ENCODE measurements at regions not wholly inside any gene's neighbourhood (a gene's known extent, or its start where the extent isn't known, plus 50 kb on each side); places are given as distances from the start of the nearest gene placed in this dataset.

GRCh38 chr1:34331020-34331926 lies 154.6 kb downstream of the C1orf94 start:
- FAIRE-seq = no peak

GRCh38 chr1:34332996-34333395 lies 156.3 kb downstream of the C1orf94 start:
- FAIRE-seq = no peak

GRCh38 chr1:34338871-34339270 lies 162.2 kb downstream of the C1orf94 start:
- FAIRE-seq = no peak

GRCh38 chr1:34341896-34342295 lies 165.2 kb downstream of the C1orf94 start:
- FAIRE-seq = no peak

DNA sequence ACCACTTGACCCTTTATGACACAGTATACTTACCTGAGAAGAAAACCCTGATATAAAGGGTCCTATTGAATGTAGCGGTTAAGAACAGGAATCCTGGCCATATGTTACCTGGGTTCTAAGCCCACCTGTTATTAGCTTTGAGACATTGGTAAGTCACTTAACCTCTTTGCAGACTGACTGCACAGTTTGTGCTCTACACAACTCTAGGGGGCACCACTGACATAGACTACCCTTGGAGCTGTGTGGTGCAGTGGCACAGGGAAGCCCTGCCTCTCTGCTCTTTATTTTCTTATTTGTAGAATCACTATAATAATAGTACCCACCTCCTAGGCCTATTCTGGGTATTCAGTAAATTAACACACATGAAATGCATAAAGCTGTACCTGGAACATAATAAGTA lies 165.6 kb downstream of the C1orf94 start:
- no peak for FAIRE-seq

- no peak for FAIRE-seq
Measured at GRCh38 chr1:34346128-34346527, 169.4 kb downstream of the C1orf94 start.

DNA sequence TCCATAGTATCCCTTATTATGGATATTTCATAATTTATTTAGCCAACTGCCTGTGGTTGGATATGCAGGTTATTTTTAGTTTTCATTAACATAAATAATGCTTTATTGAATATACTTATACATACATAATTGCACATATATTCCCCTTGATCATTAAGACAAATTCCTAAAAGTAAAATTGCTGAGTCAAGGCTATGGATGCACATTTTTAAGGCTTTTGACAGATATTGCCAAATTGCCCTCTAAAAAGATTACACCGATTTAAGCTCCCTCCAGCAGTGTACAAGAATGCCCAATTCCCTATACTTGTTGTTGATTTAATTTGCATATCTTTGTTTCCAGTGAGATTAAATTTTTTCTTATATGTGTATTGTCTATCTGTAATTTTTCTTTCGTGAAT lies 176.7 kb downstream of the C1orf94 start:
- FAIRE-seq = no peak

DNA sequence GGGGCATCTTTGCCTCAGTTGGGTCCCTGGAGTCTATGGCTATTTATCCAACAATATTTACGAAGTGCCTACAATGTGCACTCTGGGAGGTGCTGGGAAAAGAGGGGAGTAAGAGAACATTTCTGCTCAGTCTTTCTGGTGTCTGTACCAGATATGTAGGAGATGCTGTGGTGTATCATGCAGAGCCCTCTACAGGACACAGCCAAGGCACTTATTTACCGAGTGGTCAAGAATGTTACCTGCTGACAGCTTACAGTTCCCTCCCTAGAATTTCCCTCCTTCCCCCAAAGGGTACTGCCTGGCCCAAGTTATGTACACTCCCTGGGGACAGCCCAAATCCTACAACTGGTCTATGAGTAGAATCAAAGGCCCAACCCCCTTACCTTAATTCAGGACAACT lies 177.7 kb downstream of the C1orf94 start:
- FAIRE-seq = no peak

DNA sequence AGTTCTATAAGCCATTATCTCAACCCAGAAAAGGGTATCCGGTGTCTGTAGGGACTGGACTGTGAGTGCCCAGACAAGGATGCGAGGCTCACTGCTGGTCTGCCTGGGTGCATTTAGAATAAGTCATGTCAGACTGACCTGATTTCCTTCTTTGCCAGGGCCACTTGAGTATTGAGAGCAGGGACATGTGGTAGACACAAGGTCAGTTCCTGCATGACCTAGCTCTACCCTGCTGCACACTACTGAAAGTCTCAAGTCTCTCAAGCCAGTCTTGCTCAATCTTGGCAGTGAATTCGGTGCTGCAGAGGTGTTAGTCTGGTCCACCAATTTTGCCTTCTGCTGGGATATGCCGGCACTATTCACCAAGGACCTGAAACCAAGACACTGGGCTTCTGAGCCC lies 180.1 kb downstream of the C1orf94 start:
- FAIRE-seq = no peak

DNA sequence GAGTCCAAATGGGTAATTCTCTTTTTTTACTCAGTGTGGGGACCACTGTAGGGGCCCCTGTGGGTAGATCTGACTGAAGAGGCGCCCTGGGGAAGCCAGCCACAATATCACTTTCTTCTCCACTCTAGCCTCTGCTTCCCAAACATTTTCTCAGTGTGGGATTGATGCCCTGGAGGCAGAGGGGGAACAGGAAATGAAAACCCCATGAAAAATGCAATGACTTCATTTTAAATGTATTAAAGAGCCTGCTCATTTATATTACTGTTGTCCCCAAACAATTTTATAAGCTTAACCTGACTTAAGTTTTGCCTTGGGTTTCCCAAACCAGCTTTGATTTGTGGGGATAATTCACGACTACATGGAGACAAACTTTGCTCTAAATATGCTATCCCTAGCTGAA lies 181.9 kb downstream of the C1orf94 start:
- FAIRE-seq = no peak

DNA sequence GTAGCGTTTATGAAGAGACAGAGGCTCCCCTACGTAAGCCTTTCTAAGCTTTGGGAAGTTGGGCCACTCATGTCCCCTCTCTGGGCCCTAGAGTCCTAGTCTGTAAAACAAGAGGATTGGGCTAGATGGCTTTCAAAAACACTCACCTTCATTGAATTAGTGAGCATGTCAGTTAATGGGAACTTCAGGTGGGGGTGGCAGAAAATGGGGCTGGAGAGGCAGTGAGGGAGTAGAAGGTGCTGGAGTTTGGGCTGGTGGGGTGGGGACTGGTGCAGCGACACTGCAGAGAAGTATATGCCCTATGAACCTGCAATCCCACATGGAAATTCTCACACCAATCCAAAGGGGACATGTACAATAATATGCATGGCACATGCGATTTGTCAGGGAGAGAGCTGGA lies 182.7 kb downstream of the C1orf94 start:
- no peak for FAIRE-seq

DNA sequence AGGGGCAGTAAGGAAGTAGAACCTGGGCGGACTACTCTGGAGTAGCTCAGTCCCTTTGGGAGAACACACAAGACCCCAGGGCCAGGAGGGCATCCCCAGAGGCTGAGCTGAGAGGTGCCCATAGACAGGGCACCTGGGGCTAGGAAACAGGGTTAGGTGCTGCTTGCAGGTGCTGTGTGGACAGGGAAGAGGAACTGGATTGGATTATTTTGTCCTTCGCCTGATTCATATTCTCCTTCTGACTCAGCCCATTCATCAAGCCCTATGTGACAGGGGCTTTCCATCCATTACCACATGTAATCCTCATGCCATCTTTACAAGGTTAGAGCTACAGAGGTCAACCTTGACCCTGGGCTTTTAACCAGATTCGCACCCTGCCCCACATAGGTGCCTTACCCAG lies 183.9 kb downstream of the C1orf94 start:
- FAIRE-seq = no peak

DNA sequence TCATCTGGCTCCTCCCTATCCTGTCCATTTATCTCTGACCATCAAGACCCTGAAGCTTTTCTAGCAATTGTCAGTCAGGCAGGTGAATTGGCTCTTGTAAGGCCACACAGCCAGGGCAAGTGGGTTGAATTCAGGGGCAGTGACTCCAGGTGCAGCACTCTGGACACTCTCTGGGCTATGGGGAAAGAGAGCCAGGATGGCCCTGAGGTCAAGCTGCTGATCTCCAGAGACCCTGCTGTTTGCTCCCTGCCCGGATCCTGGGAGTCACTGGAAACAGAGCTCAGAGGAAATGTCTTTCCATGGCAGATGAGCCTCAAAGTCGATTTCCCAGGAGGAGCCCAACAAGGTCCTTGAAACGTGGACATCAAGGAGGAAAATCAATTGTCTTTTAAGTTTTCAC lies 184.4 kb downstream of the C1orf94 start:
- no peak for FAIRE-seq

GRCh38 chr1:34361781-34362357 lies 185.2 kb downstream of the C1orf94 start:
- no peak for FAIRE-seq

DNA sequence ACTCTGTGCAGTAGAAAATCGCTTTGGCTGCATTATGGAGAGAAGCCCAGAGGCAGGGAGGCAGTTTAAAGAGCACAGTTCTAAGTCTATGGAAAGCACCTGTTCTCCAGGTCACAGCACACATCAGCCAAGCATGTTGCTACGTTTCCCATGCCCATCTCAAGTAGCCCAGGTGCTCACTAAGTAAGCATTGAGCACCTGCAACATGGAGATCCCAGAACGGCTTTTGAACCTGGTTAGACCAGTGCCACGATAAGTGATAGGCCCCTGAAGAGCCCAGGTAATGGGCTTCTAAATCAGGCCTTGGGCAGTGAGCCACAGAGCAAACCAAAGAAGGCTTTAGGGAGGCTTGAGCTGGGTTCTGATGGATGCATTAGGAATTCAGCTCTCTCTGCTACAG lies 186.2 kb downstream of the C1orf94 start:
- no peak for FAIRE-seq

DNA sequence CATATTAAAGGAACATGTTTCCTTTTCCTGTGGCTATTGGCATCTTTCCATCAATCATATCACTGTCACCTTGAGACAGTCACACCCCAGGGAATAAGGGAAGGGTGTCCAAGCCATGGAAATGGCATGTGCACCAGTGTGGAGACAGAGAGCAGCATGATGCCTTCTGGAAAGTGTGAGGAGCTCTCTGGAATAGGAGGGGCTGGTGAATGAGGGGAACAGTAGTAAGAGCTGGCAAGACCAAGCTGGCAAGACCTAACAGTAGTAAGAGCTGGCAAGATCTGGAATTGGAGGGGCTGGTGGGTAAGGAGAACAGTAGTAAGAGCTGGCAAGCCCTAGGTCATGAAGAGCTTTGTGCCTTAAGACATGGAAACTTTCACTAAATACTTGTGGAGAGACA lies 186.7 kb downstream of the C1orf94 start:
- FAIRE-seq = no peak

DNA sequence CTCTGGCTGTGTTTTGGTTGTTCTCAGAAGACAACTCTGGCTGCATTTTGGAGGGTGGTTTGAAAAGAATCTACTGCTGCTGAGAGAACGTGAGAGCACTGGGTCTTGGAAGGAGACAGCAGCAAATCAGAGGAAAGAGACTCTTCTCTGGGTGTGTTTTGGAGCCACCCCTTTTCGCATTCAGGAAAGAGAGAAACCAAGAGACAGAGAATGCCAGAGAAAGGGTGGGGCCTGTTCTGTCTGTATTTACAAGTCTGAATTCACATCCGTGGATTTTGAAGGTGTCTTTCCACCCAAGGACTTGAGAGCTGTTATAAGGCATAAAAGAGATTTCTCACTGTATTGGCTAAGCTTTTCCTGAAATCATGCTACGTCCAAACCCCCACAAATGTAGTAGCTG lies 187.2 kb downstream of the C1orf94 start:
- FAIRE-seq = no peak

- no peak for FAIRE-seq
Measured at GRCh38 chr1:34364376-34364775, 187.7 kb downstream of the C1orf94 start.

- FAIRE-seq = no peak
Measured at GRCh38 chr1:34365295-34365694, 188.6 kb downstream of the C1orf94 start.

GRCh38 chr1:34366875-34367624 lies 190.3 kb downstream of the C1orf94 start:
- FAIRE-seq = no peak

- no peak for FAIRE-seq
Measured at GRCh38 chr1:34367954-34368353, 191.2 kb downstream of the C1orf94 start.

- no peak for FAIRE-seq
Measured at GRCh38 chr1:34369701-34370455, 193.2 kb downstream of the C1orf94 start.

GRCh38 chr1:34370748-34371147 lies 194.0 kb downstream of the C1orf94 start:
- FAIRE-seq = no peak

Data from islet of Langerhans (tissue), 1 donor.